ENCODE measurements at regions not wholly inside any gene's neighbourhood (a gene's known extent, or its start where the extent isn't known, plus 50 kb on each side); places are given as distances from the start of the nearest gene placed in this dataset.

DNA sequence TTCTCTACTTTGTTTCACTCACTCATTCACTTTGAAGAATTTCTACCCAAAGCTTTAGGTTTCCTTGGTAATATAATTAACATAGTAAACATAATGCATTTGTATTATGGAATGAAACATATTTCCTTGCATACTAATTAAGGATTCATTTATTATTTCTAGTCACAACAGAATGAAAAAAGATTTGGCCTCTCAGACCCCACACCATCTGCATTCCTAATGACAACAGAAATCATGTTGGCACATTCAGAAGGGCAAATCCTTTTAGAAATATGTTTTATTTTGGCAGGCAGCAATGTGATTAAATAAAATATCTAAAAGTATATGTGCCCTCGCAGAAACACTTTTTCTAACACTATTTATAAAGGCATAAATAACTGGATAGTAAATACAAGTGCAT is 163.4 kb downstream of the HTR1B start:
- H3K9me3 Mint-ChIP-seq, result peaks cover 7% of the 10 kb centered on the region
- no peaks in the 10 kb centered on the region for H3K36me3 ChIP-seq (ENCODE audit: insufficient read depth, low read length)
- ChIA-PET CTCF (no interaction called here), POLR2A (no interaction called here)
- H3K4me3 ChIP-seq (ENCODE audit: low read length), result no peak overlapping the region
- TF ChIP-seq, protein P1, sequence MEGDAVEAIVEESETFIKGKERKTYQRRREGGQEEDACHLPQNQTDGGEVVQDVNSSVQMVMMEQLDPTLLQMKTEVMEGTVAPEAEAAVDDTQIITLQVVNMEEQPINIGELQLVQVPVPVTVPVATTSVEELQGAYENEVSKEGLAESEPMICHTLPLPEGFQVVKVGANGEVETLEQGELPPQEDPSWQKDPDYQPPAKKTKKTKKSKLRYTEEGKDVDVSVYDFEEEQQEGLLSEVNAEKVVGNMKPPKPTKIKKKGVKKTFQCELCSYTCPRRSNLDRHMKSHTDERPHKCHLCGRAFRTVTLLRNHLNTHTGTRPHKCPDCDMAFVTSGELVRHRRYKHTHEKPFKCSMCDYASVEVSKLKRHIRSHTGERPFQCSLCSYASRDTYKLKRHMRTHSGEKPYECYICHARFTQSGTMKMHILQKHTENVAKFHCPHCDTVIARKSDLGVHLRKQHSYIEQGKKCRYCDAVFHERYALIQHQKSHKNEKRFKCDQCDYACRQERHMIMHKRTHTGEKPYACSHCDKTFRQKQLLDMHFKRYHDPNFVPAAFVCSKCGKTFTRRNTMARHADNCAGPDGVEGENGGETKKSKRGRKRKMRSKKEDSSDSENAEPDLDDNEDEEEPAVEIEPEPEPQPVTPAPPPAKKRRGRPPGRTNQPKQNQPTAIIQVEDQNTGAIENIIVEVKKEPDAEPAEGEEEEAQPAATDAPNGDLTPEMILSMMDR (IDR thresholded peaks at IDR 0.05), result no peak
- no peak overlapping the region for H3K4me3 Mint-ChIP-seq
- no peaks in the 10 kb centered on the region for H3K27me3 ChIP-seq (ENCODE audit: control insufficient read depth in 1 of 2, insufficient read depth in 2 of 2, low read length in 2 of 2)
- H3K27ac ChIP-seq (ENCODE audit: low read depth in 1 of 2, low read length in 2 of 2), result no peak overlapping the region
- DNase-seq (no peak), ATAC-seq (ENCODE audit: poor library complexity) (no peak)
- no peaks in the 10 kb centered on the region for H3K4me1 Mint-ChIP-seq (ENCODE audit: low read depth)
- H3K27ac Mint-ChIP-seq, result no peak overlapping the region
- H3K4me1 ChIP-seq (ENCODE audit: insufficient read depth, low read length), result no peaks in the 10 kb centered on the region
- intact Hi-C loops (cut with DNase I, micrococcal nuclease), result no loop called here
- no peaks in the 10 kb centered on the region for H3K9me3 ChIP-seq (ENCODE audit: control insufficient read depth in 1 of 2, insufficient read depth in 1 of 2, low read length in 2 of 2)
- H3K27me3 Mint-ChIP-seq, result no peaks in the 10 kb centered on the region
- H3K36me3 Mint-ChIP-seq (ENCODE audit: low read depth), result no peaks in the 10 kb centered on the region

DNA sequence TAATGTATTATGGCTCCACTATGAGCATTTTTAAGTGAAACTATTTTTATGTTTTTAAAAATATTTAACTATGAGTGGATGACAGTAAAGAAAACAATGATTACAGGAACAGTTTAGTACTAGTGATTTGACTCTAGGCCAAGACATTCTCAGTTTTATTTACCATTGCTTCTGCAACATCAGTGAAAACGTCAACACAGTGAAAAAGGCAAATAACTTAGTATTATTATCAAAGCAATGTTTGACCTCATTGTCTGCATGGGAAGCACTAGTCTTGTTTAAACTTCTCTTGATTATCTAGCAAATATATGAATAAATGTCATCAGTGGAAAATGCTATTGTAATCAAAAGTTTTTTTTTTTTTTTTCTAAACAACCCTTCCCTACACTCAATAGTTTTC is 165.0 kb downstream of the HTR1B start:
- H3K27ac Mint-ChIP-seq, result no peak overlapping the region
- no peaks in the 10 kb centered on the region for H3K36me3 Mint-ChIP-seq (ENCODE audit: low read depth)
- intact Hi-C loops (cut with DNase I, micrococcal nuclease), result no loop called here
- H3K27me3 Mint-ChIP-seq, result no peaks in the 10 kb centered on the region
- peaks cover 6% of the 10 kb centered on the region for H3K9me3 Mint-ChIP-seq
- no peaks in the 10 kb centered on the region for H3K36me3 ChIP-seq (ENCODE audit: insufficient read depth, low read length)
- ChIA-PET POLR2A (no interaction called here), CTCF (no interaction called here)
- H3K4me3 ChIP-seq (ENCODE audit: low read length), result no peak overlapping the region
- DNase-seq (no peak), ATAC-seq (ENCODE audit: poor library complexity) (no peak)
- no peak overlapping the region for H3K4me3 Mint-ChIP-seq
- H3K27me3 ChIP-seq (ENCODE audit: control insufficient read depth in 1 of 2, insufficient read depth in 2 of 2, low read length in 2 of 2), result no peaks in the 10 kb centered on the region
- no peak overlapping the region for H3K27ac ChIP-seq (ENCODE audit: low read depth in 1 of 2, low read length in 2 of 2)
- H3K9me3 ChIP-seq (ENCODE audit: control insufficient read depth in 1 of 2, insufficient read depth in 1 of 2, low read length in 2 of 2), result no peaks in the 10 kb centered on the region
- no peaks in the 10 kb centered on the region for H3K4me1 ChIP-seq (ENCODE audit: insufficient read depth, low read length)
- H3K4me1 Mint-ChIP-seq (ENCODE audit: low read depth), result no peaks in the 10 kb centered on the region
- TF ChIP-seq, protein P1 (IDR thresholded peaks at IDR 0.05), result no peak

DNA sequence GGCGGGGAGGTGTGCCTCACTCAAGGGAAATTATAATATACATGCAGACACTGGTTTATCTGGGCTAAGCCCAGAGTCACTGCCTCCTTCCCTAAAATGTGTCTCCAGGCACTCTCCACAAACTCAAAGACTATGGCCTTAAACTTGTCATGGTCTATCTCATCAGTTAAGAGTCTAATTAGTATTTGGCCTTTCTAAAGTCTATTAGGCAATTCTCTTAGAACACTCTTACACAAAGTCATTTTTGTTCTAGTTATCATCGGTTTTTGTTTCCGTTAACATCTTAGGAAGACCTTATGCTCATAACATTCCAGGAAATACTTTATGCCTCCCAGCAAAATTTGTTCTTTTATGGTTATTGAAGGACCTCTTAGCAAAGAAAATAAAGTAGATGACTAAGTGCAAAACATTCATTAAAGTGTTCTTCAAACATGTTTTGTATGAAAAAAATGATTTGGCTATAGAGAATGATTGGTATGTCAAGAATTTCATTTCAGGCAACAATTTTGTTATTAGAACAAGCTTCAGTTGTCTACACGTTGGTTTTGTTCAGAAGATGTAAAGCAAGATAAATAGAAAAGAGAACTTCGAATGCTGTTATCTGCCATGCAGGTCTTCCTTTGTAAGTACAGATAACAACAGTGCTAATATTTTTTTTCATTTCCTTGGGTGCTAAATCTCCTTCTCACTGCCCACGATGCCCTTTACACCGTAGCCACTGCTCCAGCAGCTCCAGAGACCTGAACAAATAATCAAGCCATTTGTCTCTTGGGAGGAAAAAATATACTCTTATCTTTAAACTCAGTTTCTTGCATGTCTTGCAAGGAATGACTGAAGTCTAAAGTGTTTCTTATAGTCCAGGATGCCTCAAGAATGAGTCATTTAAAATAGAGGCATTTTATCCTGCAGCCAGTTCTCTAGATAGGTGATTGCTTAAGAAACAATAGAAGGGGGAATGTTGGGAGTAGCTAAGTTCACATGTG is 170.4 kb downstream of the HTR1B start:
- H3K27me3 Mint-ChIP-seq, result no peaks in the 10 kb centered on the region

More for the DNA sequence above, 170.4 kb downstream of the HTR1B start:
- Histone ChIP-seq H3K4me3 (ENCODE audit: low read length) (no peak overlapping the region), H3K27ac (ENCODE audit: low read depth in 1 of 2, low read length in 2 of 2) (no peak overlapping the region), H3K4me1 (ENCODE audit: insufficient read depth, low read length) (no peaks in the 10 kb centered on the region), H3K27me3 (ENCODE audit: control insufficient read depth in 1 of 2, insufficient read depth in 2 of 2, low read length in 2 of 2) (no peaks in the 10 kb centered on the region), H3K9me3 (ENCODE audit: control insufficient read depth in 1 of 2, insufficient read depth in 1 of 2, low read length in 2 of 2) (no peaks in the 10 kb centered on the region), H3K36me3 (ENCODE audit: insufficient read depth, low read length) (no peaks in the 10 kb centered on the region)
- Mint-ChIP-seq H3K27ac (no peak overlapping the region), H3K36me3 (ENCODE audit: low read depth) (no peaks in the 10 kb centered on the region), H3K4me1 (ENCODE audit: low read depth) (no peaks in the 10 kb centered on the region), H3K9me3 (peaks cover 8% of the 10 kb centered on the region), H3K4me3 (no peak overlapping the region)
- CTCF ChIA-PET, result no interaction called here
- ATAC-seq (ENCODE audit: poor library complexity) (no peak), DNase-seq (no peak)
- TF ChIP-seq, protein P1 (IDR thresholded peaks at IDR 0.05), result no peak
- intact Hi-C loops (cut with DNase I, micrococcal nuclease), result no loop called here
- POLR2A ChIA-PET, result no interaction called here

Measured in CD4-positive, alpha-beta T cell (primary cell).